ENCODE measurements at regions not wholly inside any gene's neighbourhood (a gene's known extent, or its start where the extent isn't known, plus 50 kb on each side); places are given as distances from the start of the nearest gene placed in this dataset.
"Not testable (repeated sequence)": the region's sequence is repeated elsewhere in the genome, so short reads cannot be mapped to it uniquely, and the experiment has no call there.

- WGBS, 10 experiments: 0 to 100% (median 83%) methylated on average over 1 of the region's 1 CpG; no CpG with 5 or more reads in 7 of the 10 experiments
- ATAC-seq (replicated peaks in 6 of 8): no peak
- Histone ChIP-seq H3K27ac (no peak overlapping the region), H3K4me1 (replicated peaks in 1 of 2) (no peaks in the 10 kb centered on the region), H3K4me3 (no peak overlapping the region)
- in situ Hi-C loops (cut with MboI; ENCODE audit: low pct_unique_long_range_greater_than_20kb in 2 of 9, low sequenced_read_pairs in 9 of 9, unreplicated experiment in 9 of 9): loop anchor here in 1 of 9 experiments (25.0 kb wide), 2 partner anchors 102 to 477 kb away; no protein-coding TSS in a partner anchor
Observed at GRCh38 chr3:156035158-156035557, 85.2 kb upstream of the KCNAB1 start.

DNA sequence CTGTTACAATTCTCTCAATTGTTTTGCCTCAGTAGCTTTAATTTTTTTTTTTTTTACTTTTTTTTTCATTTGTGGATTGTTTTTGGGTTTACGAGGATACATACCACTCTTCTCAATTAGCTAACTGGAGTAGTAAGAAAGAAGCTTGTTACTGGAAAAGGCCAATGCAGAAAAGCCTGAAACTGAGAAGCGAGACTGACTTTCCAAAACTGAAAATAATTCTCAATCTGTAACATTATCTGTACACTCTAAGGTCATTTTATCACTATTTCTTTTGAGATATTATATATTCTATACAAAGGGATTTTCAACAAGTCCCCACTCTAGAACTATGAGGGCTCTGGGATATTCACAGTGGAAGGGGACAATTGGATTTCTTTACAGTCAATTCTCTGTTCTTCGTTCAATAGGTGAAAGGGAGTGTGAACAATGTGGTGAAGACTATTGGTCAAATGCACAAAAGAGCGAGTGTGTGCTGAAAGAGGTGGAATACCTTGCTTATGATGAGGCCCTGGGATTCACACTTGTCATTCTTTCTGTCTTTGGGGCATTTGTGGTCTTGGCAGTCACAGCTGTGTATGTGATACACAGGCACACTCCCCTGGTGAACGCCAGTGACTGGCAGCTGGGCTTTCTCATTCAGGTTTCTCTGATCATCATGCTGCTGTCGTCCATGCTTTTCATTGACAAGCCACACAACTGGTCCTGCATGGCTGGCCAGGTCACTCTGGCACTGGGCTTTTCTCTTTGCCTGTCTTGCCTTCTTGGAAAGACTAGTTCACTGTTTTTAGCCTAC is 83.9 kb upstream of the KCNAB1 start:
- 32 to 100% (median 72%) methylated on average over 2 to 6 of the region's 6 CpGs for WGBS, 10 experiments
- no peak overlapping the region for H3K4me3 ChIP-seq
- no peaks in the 10 kb centered on the region for H3K4me1 ChIP-seq (replicated peaks in 1 of 2)
- no peak overlapping the region for H3K27ac ChIP-seq
- in situ Hi-C loops (cut with MboI; ENCODE audit: low pct_unique_long_range_greater_than_20kb in 2 of 9, low sequenced_read_pairs in 9 of 9, unreplicated experiment in 9 of 9): loop anchor here in 1 of 9 experiments (25.0 kb wide), 2 partner anchors 101 to 476 kb away; no protein-coding TSS in a partner anchor
- ATAC-seq (replicated peaks in 6 of 8): no peak

GRCh38 chr3:156037356-156037755 is 83.0 kb upstream of the KCNAB1 start:
- peak in 4 of 8 experiments; percentile 30 to 67 (median 46) for ATAC-seq (replicated peaks in 6 of 8)
- H3K4me3 ChIP-seq: no peak overlapping the region
- H3K27ac ChIP-seq: no peak overlapping the region
- no peaks in the 10 kb centered on the region for H3K4me1 ChIP-seq (replicated peaks in 1 of 2)
- in situ Hi-C loops (cut with MboI; ENCODE audit: low pct_unique_long_range_greater_than_20kb in 2 of 9, low sequenced_read_pairs in 9 of 9, unreplicated experiment in 9 of 9): loop anchor here in 1 of 9 experiments (25.0 kb wide), 2 partner anchors 100 to 475 kb away; no protein-coding TSS in a partner anchor

DNA sequence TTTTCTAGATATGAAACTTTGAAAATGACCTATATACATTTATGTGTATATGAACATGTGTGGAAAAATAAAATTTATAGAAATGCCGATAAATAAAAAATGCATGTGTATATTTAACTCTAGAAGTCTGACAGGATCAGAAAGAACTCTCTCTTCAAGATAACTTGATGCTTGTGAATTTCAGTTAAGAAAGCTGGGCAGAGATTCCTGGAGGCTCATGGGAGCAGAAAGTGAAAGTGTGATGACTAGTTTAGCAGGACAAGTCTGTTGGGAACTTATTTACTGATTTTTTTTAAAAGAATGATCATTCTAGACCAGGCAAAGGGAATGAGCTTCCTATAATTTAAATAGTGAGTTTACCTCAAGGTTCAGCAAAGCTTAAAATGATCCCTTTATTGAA is 81.5 kb upstream of the KCNAB1 start:
- H3K27ac ChIP-seq: no peak overlapping the region
- 0 to 100% (median 100%) methylated on average over 1 of the region's 1 CpG; no CpG with 5 or more reads in 1 of the 10 experiments for WGBS, 10 experiments
- no peak overlapping the region for H3K4me3 ChIP-seq
- H3K4me1 ChIP-seq (replicated peaks in 1 of 2): no peaks in the 10 kb centered on the region
- in situ Hi-C loops (cut with MboI; ENCODE audit: low pct_unique_long_range_greater_than_20kb in 2 of 9, low sequenced_read_pairs in 9 of 9, unreplicated experiment in 9 of 9): loop anchor here in 1 of 9 experiments (25.0 kb wide), 2 partner anchors 98 to 473 kb away; no protein-coding TSS in a partner anchor
- ATAC-seq (replicated peaks in 6 of 8): no peak

GRCh38 chr3:156040041-156040440 is 80.3 kb upstream of the KCNAB1 start:
- no peak overlapping the region for H3K27ac ChIP-seq
- in situ Hi-C loops (cut with MboI; ENCODE audit: low pct_unique_long_range_greater_than_20kb in 2 of 9, low sequenced_read_pairs in 9 of 9, unreplicated experiment in 9 of 9): loop anchor here in 1 of 9 experiments (25.0 kb wide), 2 partner anchors 97 to 472 kb away; no protein-coding TSS in a partner anchor
- no peak overlapping the region for H3K4me3 ChIP-seq
- H3K4me1 ChIP-seq (replicated peaks in 1 of 2): no peaks in the 10 kb centered on the region
- ATAC-seq (replicated peaks in 6 of 8): no peak
- 13 to 88% (median 59%) methylated on average over 1 of the region's 1 CpG; no CpG with 5 or more reads in 4 of the 10 experiments for WGBS, 10 experiments

DNA sequence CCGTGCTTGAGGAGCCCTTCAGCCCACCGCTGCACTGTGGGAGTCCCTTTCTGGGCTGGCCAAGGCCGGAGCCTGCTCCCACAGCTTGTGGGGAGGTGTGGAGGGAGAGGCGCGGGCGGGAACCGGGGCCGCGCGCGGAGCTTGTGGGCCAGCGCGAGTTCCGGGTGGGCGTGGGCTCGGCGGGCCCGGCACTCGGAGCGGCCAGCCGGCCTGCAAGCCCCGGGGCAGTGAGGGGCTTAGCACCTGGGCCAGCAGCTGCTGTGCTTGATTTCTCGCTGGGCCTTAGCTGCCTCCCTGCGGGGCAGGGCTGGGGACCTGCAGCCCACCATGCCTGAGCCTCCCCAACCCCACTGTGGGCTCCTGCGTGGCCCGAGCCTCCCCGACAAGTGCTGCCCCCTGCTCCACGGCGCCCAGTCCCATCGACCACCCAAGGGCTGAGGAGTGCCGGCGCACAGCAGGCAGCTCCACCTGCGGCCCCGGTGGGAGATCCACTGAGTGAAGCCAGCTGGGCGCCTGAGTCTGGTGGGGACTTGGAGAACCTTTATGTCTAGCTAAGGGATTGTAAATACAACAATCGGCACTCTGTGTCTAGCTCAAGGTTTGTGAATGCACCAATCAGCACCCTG is 79.0 kb upstream of the KCNAB1 start:
- H3K27ac ChIP-seq; H3K4me3 ChIP-seq; ATAC-seq (replicated peaks in 6 of 8); H3K4me1 ChIP-seq (replicated peaks in 1 of 2): not testable (repeated sequence)
- in situ Hi-C loops (cut with MboI; ENCODE audit: low pct_unique_long_range_greater_than_20kb in 2 of 9, low sequenced_read_pairs in 9 of 9, unreplicated experiment in 9 of 9): loop anchor here in 1 of 9 experiments (25.0 kb wide), 2 partner anchors 96 to 471 kb away; no protein-coding TSS in a partner anchor
- whole genome bisulfite sequencing, 10 experiments: 50 to 100% (median 83%) methylated on average over 1 to 3 of the region's 36 CpGs; no CpG with 5 or more reads in 7 of the 10 experiments

DNA sequence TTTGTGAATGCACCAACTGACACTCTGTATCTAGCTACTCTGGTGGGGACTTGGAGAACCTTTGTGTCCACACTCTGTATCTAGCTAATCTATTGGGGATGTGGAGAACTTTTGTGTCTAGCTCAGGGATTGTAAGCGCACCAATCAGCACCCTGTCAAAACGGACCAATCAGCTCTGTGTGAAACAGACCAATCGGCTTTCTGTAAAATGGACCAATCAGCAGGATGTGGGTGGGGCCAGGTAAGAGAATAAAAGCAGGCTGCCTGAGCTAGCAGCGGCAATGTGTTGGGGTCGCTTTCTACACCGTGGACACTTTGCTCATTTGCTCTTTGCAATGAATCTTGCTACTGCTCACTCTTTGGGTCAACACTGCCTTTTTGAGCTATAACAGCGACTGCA is 78.5 kb upstream of the KCNAB1 start:
- in situ Hi-C loops (cut with MboI; ENCODE audit: low pct_unique_long_range_greater_than_20kb in 2 of 9, low sequenced_read_pairs in 9 of 9, unreplicated experiment in 9 of 9): loop anchor here in 1 of 9 experiments (25.0 kb wide), 2 partner anchors 95 to 470 kb away; no protein-coding TSS in a partner anchor
- not testable (repeated sequence) for H3K4me1 ChIP-seq (replicated peaks in 1 of 2); ATAC-seq (replicated peaks in 6 of 8); H3K27ac ChIP-seq; H3K4me3 ChIP-seq
- WGBS, 10 experiments: 67 to 100% (median 97%) methylated on average over 1 to 7 of the region's 7 CpGs; no CpG with 5 or more reads in 6 of the 10 experiments

- not testable (repeated sequence) for H3K27ac ChIP-seq; H3K4me1 ChIP-seq (replicated peaks in 1 of 2); H3K4me3 ChIP-seq
- peak in 2 of 8 experiments; percentile 26 to 46 for ATAC-seq (replicated peaks in 6 of 8)
- in situ Hi-C loops (cut with MboI; ENCODE audit: low pct_unique_long_range_greater_than_20kb in 2 of 9, low sequenced_read_pairs in 9 of 9, unreplicated experiment in 9 of 9): loop anchor here in 1 of 9 experiments (25.0 kb wide), 2 partner anchors 93 to 468 kb away; no protein-coding TSS in a partner anchor
- 6 to 93% (median 42%) methylated on average over 3 to 7 of the region's 17 CpGs for WGBS, 10 experiments
Observed at GRCh38 chr3:156043832-156044633, 76.3 kb upstream of the KCNAB1 start.

DNA sequence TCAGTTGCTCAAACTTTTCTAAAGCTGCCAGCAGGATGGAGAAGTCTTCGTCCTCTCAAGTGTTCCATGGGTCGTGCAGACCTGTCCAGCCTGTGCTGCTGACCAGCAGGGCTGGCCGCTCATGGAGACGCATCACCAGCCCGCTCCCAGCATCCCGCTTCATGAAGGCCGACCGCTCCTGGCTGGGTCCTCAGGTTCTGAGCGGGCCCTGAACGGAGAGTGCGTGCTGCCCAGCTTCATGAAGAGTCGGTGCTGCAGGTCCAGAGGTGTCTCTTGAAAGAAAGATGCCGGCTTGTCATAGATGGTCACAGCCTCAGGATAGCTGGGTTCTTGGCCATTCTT is 75.8 kb upstream of the KCNAB1 start:
- 20 to 100% (median 90%) methylated on average over 1 to 11 of the region's 13 CpGs; no CpG with 5 or more reads in 2 of the 10 experiments for WGBS, 10 experiments

DNA sequence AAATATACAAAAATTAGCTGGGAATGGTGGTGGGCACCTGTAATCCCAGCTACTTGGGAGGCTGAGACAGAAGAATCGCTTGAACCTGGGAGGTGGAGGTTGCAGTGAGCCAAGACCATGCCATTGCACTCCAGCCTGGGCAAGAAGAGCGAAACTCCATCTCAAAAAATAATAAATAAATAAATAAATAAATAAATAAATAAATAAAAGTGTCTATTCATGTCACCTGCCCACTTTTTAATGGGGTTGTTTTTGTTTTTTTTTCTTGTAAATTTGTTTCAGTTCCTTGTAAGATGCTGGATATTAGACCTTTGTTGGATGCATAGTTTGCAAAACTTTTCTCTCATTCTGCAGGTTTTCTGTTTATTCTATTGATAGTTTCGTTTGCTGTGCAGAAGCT is 71.9 kb upstream of the KCNAB1 start:
- not testable (repeated sequence) for H3K27ac ChIP-seq; H3K4me3 ChIP-seq; ATAC-seq (replicated peaks in 6 of 8); H3K4me1 ChIP-seq (replicated peaks in 1 of 2)
- in situ Hi-C loops (cut with MboI; ENCODE audit: low pct_unique_long_range_greater_than_20kb in 2 of 9, low sequenced_read_pairs in 9 of 9, unreplicated experiment in 9 of 9): loop anchor here in 1 of 9 experiments (25.0 kb wide), 2 partner anchors 89 to 464 kb away; no protein-coding TSS in a partner anchor
- 37 to 100% (median 84%) methylated on average over 1 to 3 of the region's 3 CpGs for WGBS, 10 experiments

More for the DNA sequence above, 75.8 kb upstream of the KCNAB1 start:
- Histone ChIP-seq H3K27ac (no peak overlapping the region), H3K4me3 (no peak overlapping the region), H3K4me1 (replicated peaks in 1 of 2) (no peaks in the 10 kb centered on the region)
- in situ Hi-C loops (cut with MboI; ENCODE audit: low pct_unique_long_range_greater_than_20kb in 2 of 9, low sequenced_read_pairs in 9 of 9, unreplicated experiment in 9 of 9): loop anchor here in 1 of 9 experiments (25.0 kb wide), 2 partner anchors 93 to 468 kb away; no protein-coding TSS in a partner anchor
- ATAC-seq (replicated peaks in 6 of 8): no peak

DNA sequence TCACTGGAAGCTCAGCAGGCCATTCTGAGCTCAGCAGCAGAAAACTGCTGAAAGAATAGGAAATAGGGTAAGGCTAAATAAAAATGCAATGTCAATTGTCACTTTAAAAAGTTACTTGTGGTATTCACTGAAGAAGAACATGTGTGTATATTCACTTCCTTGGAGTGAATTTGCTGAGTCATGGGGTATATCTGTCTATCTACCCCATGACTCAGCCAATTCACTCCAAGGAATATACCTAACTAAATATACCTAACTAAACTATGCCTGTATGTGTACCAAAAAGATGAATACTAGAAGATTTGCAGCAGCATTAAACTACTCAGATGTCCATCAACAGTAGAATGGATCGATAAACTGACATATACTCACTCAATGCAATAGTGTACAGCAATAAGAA is 69.5 kb upstream of the KCNAB1 start:
- Histone ChIP-seq H3K4me3 (no peak overlapping the region), H3K4me1 (replicated peaks in 1 of 2) (no peaks in the 10 kb centered on the region), H3K27ac (no peak overlapping the region)
- ATAC-seq (replicated peaks in 6 of 8): no peak
- in situ Hi-C loops (cut with MboI; ENCODE audit: low pct_unique_long_range_greater_than_20kb in 2 of 9, low sequenced_read_pairs in 9 of 9, unreplicated experiment in 9 of 9): no loop called here
- 63 to 100% (median 86%) methylated on average over 1 of the region's 1 CpG; no CpG with 5 or more reads in 5 of the 10 experiments for WGBS, 10 experiments

- 100% methylated on average over 1 of the region's 15 CpGs; no CpG with 5 or more reads in 9 of the 10 experiments for WGBS, 10 experiments
- no peak overlapping the region for H3K27ac ChIP-seq
- in situ Hi-C loops (cut with MboI; ENCODE audit: low pct_unique_long_range_greater_than_20kb in 2 of 9, low sequenced_read_pairs in 9 of 9, unreplicated experiment in 9 of 9): no loop called here
- no peaks in the 10 kb centered on the region for H3K4me1 ChIP-seq (replicated peaks in 1 of 2)
- H3K4me3 ChIP-seq: no peak overlapping the region
- ATAC-seq (replicated peaks in 6 of 8): no peak
Observed at GRCh38 chr3:156051651-156052050, 68.7 kb upstream of the KCNAB1 start.
